Hepatocyte (in vitro differentiated cells): ENCODE measurements at regions not wholly inside any gene's neighbourhood (a gene's known extent, or its start where the extent isn't known, plus 50 kb on each side); places are given as distances from the start of the nearest gene placed in this dataset.

Experiments
- DNase-seq: peaks from one replicate; pipeline ENCODE4 v3.0.0-alpha.2; 2016; ENCODE audit warnings: low spot score
- H2AFZ ChIP-seq: fragments of 200-600 bp; sonication (generic); 2 replicates; pipeline ENCODE4 v1.6.0; 2016; ENCODE audit warnings: antibody characterized with exemption, mild to moderate bottlenecking
- H3K27ac ChIP-seq: fragments of 200-600 bp; sonication (generic); 2 replicates; pipeline ENCODE4 v1.5.1; 2016; ENCODE audit warnings: mild to moderate bottlenecking
- H3K27me3 ChIP-seq: fragments of 200-600 bp; sonication (generic); 2 replicates; pipeline ENCODE4 v1.6.1; 2016
- H3K36me3 ChIP-seq: fragments of 200-600 bp; sonication (generic); replicated peaks from 2 replicates; pipeline ENCODE4 v1.5.1; 2016; ENCODE audit warnings: low read depth; ENCODE audit not compliant: insufficient read depth
- H3K4me1 ChIP-seq: fragments of 200-600 bp; sonication (generic); 2 replicates; pipeline ENCODE4 v1.5.1; 2016; ENCODE audit warnings: mild to moderate bottlenecking, moderate library complexity; ENCODE audit not compliant: insufficient read depth
- H3K4me2 ChIP-seq: fragments of 200-600 bp; sonication (generic); 2 replicates; pipeline ENCODE4 v1.6.0; 2016
- H3K4me3 ChIP-seq: fragments of 200-600 bp; sonication (generic); 2 replicates; pipeline ENCODE4 v1.5.1; 2016; ENCODE audit warnings: mild to moderate bottlenecking
- H3K79me2 ChIP-seq: fragments of 200-600 bp; sonication (generic); 2 replicates; pipeline ENCODE4 v1.6.0; 2017; ENCODE audit warnings: mild to moderate bottlenecking
- H3K9me2 ChIP-seq: fragments of 200-600 bp; sonication (generic); replicated peaks from 2 replicates; pipeline ENCODE4 v1.6.0; 2017; ENCODE audit warnings: mild to moderate bottlenecking; ENCODE audit not compliant: insufficient read depth
- H3K9me3 ChIP-seq: fragments of 200-600 bp; sonication (generic); 2 replicates; pipeline ENCODE4 v1.5.1; 2016; ENCODE audit warnings: low read depth, mild to moderate bottlenecking
- H4K20me1 ChIP-seq: fragments of 200-600 bp; sonication (generic); 2 replicates; pipeline ENCODE4 v1.6.0; 2016; ENCODE audit warnings: mild to moderate bottlenecking; ENCODE audit not compliant: insufficient read depth, poor library complexity, severe bottlenecking
- CTCF ChIP-seq: fragments of 200-600 bp; sonication (generic); IDR thresholded peaks from 2 replicates; pipeline ENCODE4 v1.5.1; 2016; ENCODE audit warnings: antibody characterized with exemption, mild to moderate bottlenecking; ENCODE audit not compliant: poor library complexity
- EZH2 ChIP-seq: fragments of 200-600 bp; sonication (generic); IDR thresholded peaks from 2 replicates; pipeline ENCODE4 v1.6.1; 2016; ENCODE audit warnings: antibody characterized with exemption, mild to moderate bottlenecking, borderline replicate concordance
- EZH2phosphoT487 ChIP-seq: fragments of 200-600 bp; sonication (generic); IDR thresholded peaks from one replicate; pipeline ENCODE4 v1.6.1; 2018; ENCODE audit warnings: antibody characterized with exemption, mild to moderate bottlenecking, low read depth, moderate library complexity; ENCODE audit not compliant: unreplicated experiment, severe bottlenecking
- WGBS: methylation state at CpG from one replicate; pipeline ENCODE4 v1.1.6; 2016; ENCODE audit warnings: low lambda C conversion rate; ENCODE audit errors: missing lambda C conversion rate; 5-methylcytosine and 5-hydroxymethylcytosine counted together

GRCh38 chr14:106564058-106564643 lies 1037.8 kb downstream of the TMEM121 start:
- Histone ChIP-seq H3K9me3 (peaks cover 7% of the 10 kb centered on the region), H4K20me1 (no peaks in the 10 kb centered on the region), H3K36me3 (no peaks in the 10 kb centered on the region), H3K4me1 (no peaks in the 10 kb centered on the region), H2AFZ (no peak overlapping the region), H3K27ac (no peak overlapping the region), H3K4me2 (no peak overlapping the region), H3K4me3 (no peak overlapping the region), H3K27me3 (no peaks in the 10 kb centered on the region), H3K79me2 (no peaks in the 10 kb centered on the region), H3K9me2 (no peaks in the 10 kb centered on the region)
- TF ChIP-seq EZH2 (no peak), EZH2phosphoT487 (no peak), CTCF (no peak)
- no peak for DNase-seq
- WGBS, result 67% methylated on average over 13 of the region's 14 CpGs

- Histone ChIP-seq H3K27me3 (no peaks in the 10 kb centered on the region), H3K9me3 (no peaks in the 10 kb centered on the region), H2AFZ (no peak overlapping the region), H3K27ac (no peak overlapping the region), H3K4me1 (no peaks in the 10 kb centered on the region), H3K4me3 (no peak overlapping the region), H4K20me1 (no peaks in the 10 kb centered on the region), H3K4me2 (no peak overlapping the region), H3K79me2 (no peaks in the 10 kb centered on the region), H3K9me2 (no peaks in the 10 kb centered on the region), H3K36me3 (no peaks in the 10 kb centered on the region)
- 71% methylated on average over 11 of the region's 11 CpGs for WGBS
- TF ChIP-seq EZH2phosphoT487 (no peak), EZH2 (no peak), CTCF (no peak)
- no peak for DNase-seq
Measured at GRCh38 chr14:106578481-106578880, 1052.1 kb downstream of the TMEM121 start.

GRCh38 chr14:106579084-106579483 lies 1052.7 kb downstream of the TMEM121 start:
- no peak for TF ChIP-seq EZH2
- no peak for TF ChIP-seq EZH2phosphoT487
- TF ChIP-seq CTCF, result no peak
- Histone ChIP-seq H3K9me2 (no peaks in the 10 kb centered on the region), H3K27me3 (no peaks in the 10 kb centered on the region), H2AFZ (no peak overlapping the region), H3K4me1 (no peaks in the 10 kb centered on the region), H3K4me2 (no peak overlapping the region), H4K20me1 (no peaks in the 10 kb centered on the region), H3K9me3 (no peaks in the 10 kb centered on the region), H3K36me3 (no peaks in the 10 kb centered on the region), H3K79me2 (no peaks in the 10 kb centered on the region), H3K27ac (no peak overlapping the region), H3K4me3 (no peak overlapping the region)
- DNase-seq, result no peak
- WGBS, result 66% methylated on average over 6 of the region's 6 CpGs
